K562 (cell line): ENCODE measurements at regions not wholly inside any gene's neighbourhood (a gene's known extent, or its start where the extent isn't known, plus 50 kb on each side); places are given as distances from the start of the nearest gene placed in this dataset.

Experiments used
- KLF1 ChIP-seq: fragments of 450-650 bp; IDR thresholded peaks from 2 replicates; pipeline ENCODE4 v1.6.1; 2016; ENCODE audit warnings: missing genetic modification characterization, missing compliant biosample characterization
- TAF1 ChIP-seq: IDR thresholded peaks from 2 replicates; pipeline ENCODE4 v1.6.1; 2011; ENCODE audit warnings: mild to moderate bottlenecking, low read length, moderate library complexity; ENCODE audit not compliant: insufficient read depth, control insufficient read depth, severe bottlenecking; ENCODE audit errors: extremely low read depth

- TF ChIP-seq TAF1 (no peak), KLF1 (tag) (no peak)
Observed at GRCh38 chr13:86933676-86934075, 737.5 kb upstream of the SLITRK5 start.
